ENCODE measurements at regions not wholly inside any gene's neighbourhood (a gene's known extent, or its start where the extent isn't known, plus 50 kb on each side); places are given as distances from the start of the nearest gene placed in this dataset.
"Not testable (repeated sequence)": the region's sequence is repeated elsewhere in the genome, so short reads cannot be mapped to it uniquely, and the experiment has no call there.

DNA sequence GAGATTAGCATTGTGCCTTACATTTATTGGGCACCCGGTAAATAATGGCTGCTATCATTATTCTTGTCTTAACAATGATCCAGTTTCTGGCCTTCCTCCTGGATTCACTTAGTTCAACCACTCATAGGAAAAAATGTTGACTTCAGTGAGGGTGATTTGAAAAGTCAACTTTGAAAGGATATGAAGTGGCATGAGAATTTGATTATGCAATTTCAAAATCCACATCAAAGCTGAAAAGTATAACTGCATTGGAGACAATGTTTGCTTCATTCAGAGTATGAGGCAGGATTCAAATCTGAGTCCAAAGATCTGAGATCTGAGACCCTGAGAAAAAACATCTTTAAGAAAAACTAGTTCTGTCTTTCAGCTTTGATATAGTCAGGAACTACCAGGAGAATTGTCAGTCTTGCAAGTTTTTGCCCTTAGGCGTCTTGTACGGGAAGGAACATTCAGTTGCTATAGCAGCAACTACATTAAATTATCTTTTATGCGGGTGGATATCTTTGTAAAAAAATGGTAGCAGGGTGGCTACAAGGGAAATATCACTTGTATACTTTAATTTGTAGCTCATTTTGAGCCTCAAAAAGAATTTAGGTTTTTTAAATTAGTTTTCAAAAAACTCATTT is 587.5 kb upstream of the LCORL start:
- H3K27ac ChIP-seq (ENCODE audit: low read length), result no peak overlapping the region
- H3K36me3 ChIP-seq (ENCODE audit: control insufficient read depth, insufficient read depth, low read length), result no peaks in the 10 kb centered on the region
- no peaks in the 10 kb centered on the region for H3K4me1 ChIP-seq (ENCODE audit: control insufficient read depth, insufficient read depth, low read length)
- TF ChIP-seq, protein P1, sequence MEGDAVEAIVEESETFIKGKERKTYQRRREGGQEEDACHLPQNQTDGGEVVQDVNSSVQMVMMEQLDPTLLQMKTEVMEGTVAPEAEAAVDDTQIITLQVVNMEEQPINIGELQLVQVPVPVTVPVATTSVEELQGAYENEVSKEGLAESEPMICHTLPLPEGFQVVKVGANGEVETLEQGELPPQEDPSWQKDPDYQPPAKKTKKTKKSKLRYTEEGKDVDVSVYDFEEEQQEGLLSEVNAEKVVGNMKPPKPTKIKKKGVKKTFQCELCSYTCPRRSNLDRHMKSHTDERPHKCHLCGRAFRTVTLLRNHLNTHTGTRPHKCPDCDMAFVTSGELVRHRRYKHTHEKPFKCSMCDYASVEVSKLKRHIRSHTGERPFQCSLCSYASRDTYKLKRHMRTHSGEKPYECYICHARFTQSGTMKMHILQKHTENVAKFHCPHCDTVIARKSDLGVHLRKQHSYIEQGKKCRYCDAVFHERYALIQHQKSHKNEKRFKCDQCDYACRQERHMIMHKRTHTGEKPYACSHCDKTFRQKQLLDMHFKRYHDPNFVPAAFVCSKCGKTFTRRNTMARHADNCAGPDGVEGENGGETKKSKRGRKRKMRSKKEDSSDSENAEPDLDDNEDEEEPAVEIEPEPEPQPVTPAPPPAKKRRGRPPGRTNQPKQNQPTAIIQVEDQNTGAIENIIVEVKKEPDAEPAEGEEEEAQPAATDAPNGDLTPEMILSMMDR (IDR thresholded peaks at IDR 0.05), result no peak
- TF ChIP-seq TCF7L2 (IDR thresholded peaks at IDR 0.05; ENCODE audit: low read depth, low read length) (no peak), POLR2AphosphoS5 (IDR thresholded peaks at IDR 0.05; ENCODE audit: low read depth, low read length) (no peak), SIN3A (IDR thresholded peaks at IDR 0.05; ENCODE audit: borderline replicate concordance, insufficient read depth, low read depth, low read length) (no peak)
- TF ChIP-seq, protein P2, sequence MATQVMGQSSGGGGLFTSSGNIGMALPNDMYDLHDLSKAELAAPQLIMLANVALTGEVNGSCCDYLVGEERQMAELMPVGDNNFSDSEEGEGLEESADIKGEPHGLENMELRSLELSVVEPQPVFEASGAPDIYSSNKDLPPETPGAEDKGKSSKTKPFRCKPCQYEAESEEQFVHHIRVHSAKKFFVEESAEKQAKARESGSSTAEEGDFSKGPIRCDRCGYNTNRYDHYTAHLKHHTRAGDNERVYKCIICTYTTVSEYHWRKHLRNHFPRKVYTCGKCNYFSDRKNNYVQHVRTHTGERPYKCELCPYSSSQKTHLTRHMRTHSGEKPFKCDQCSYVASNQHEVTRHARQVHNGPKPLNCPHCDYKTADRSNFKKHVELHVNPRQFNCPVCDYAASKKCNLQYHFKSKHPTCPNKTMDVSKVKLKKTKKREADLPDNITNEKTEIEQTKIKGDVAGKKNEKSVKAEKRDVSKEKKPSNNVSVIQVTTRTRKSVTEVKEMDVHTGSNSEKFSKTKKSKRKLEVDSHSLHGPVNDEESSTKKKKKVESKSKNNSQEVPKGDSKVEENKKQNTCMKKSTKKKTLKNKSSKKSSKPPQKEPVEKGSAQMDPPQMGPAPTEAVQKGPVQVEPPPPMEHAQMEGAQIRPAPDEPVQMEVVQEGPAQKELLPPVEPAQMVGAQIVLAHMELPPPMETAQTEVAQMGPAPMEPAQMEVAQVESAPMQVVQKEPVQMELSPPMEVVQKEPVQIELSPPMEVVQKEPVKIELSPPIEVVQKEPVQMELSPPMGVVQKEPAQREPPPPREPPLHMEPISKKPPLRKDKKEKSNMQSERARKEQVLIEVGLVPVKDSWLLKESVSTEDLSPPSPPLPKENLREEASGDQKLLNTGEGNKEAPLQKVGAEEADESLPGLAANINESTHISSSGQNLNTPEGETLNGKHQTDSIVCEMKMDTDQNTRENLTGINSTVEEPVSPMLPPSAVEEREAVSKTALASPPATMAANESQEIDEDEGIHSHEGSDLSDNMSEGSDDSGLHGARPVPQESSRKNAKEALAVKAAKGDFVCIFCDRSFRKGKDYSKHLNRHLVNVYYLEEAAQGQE (IDR thresholded peaks at IDR 0.05; ENCODE audit: insufficient read depth in 1 of 2, low read depth in 2 of 2, low read length in 1 of 2), result no peak
- ChIA-PET CTCF (no interaction called here), POLR2A (no interaction called here)
- in situ Hi-C loops (cut with HindIII; ENCODE audit: low pct_unique_long_range_greater_than_20kb, low sequenced_read_pairs), result no loop called here
- intact Hi-C loops (cut with micrococcal nuclease; ENCODE audit: unreplicated experiment), result no loop called here
- no peak overlapping the region for H3K4me3 ChIP-seq (ENCODE audit: low read depth in 2 of 2, low read length in 2 of 2)
- DNase-seq (ENCODE audit: low read depth, low spot score) (no peak), ATAC-seq (no peak)
- H3K27me3 ChIP-seq (ENCODE audit: control insufficient read depth, insufficient read depth, low read length), result no peaks in the 10 kb centered on the region; the same call in 1 of the 2 replicates
- BruUV-seq (replicated peaks), result no TSS peak
- H3K9me3 ChIP-seq (ENCODE audit: control insufficient read depth, insufficient read depth, low read depth, low read length), result no peaks in the 10 kb centered on the region

DNA sequence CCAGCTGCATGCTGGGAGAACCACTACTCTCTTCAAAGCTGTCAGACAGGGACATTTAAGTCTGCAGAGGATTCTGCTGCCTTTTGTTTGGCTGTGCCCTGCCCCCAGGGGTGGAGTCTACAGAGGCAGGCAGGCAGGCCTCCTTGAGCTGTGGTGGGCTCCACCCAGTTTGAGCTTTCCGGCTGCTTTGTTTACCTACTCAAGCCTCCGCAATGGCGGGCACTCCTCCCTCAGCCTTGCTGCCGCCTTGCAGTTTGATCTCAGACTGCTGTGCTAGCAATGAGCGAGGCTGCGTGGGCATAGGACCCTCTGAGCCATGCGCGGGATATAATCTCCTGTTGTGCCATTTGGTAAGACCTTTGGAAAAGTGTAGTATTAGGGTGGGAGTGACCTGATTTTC is 581.1 kb upstream of the LCORL start:
- POLR2A ChIA-PET; BruUV-seq (replicated peaks); H3K4me1 ChIP-seq (ENCODE audit: control insufficient read depth, insufficient read depth, low read length); in situ Hi-C loops (cut with HindIII; ENCODE audit: low pct_unique_long_range_greater_than_20kb, low sequenced_read_pairs); ATAC-seq; intact Hi-C loops (cut with micrococcal nuclease; ENCODE audit: unreplicated experiment); H3K36me3 ChIP-seq (ENCODE audit: control insufficient read depth, insufficient read depth, low read length); H3K27me3 ChIP-seq (ENCODE audit: control insufficient read depth, insufficient read depth, low read length); DNase-seq (ENCODE audit: low read depth, low spot score); CTCF ChIA-PET; H3K9me3 ChIP-seq (ENCODE audit: control insufficient read depth, insufficient read depth, low read depth, low read length); H3K27ac ChIP-seq (ENCODE audit: low read length): not testable (repeated sequence)
- H3K4me3 ChIP-seq (ENCODE audit: low read depth in 2 of 2, low read length in 2 of 2), result peak overlapping the region; percentile 12 to 40; a peak in 3 of 4 replicates

DNA sequence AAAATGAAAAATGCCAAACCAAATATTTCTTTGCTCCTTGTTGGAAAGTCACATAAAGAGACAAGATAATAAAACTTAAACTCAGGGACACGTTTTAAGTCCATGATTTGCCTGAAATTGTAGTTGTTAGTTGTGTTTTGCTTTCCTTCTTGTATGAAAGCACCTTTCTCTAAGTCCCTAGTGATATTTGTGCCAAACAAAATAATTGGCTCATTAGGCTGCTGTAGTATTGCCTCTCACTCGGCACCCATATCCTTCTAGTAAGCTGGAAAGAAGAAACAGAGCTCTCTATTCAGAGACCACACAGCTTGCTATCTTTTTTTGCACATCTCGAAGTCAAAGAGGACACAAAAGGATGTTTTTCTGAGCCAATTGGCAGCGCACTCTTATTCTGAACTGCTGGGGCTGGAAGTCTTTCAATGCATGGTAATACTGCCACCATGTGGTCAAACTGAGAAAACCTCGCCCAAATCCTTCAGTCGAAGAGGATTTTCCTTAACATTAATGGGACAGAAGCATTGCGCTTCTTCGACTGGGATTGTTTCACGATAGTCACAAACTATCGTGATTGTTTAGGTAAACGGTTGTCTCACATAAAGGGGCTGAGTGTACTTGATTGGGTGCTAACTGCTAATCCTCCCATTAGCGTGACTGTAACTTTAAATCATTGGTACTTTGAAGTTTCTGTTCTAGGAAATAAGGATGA is 571.9 kb upstream of the LCORL start:
- Histone ChIP-seq H3K27ac (ENCODE audit: low read length) (no peak overlapping the region), H3K4me3 (ENCODE audit: low read depth in 2 of 2, low read length in 2 of 2) (peak overlapping the region; percentile 9 to 45; a peak in 2 of 4 replicates), H3K4me1 (ENCODE audit: control insufficient read depth, insufficient read depth, low read length) (no peaks in the 10 kb centered on the region), H3K9me3 (ENCODE audit: control insufficient read depth, insufficient read depth, low read depth, low read length) (no peaks in the 10 kb centered on the region), H3K36me3 (ENCODE audit: control insufficient read depth, insufficient read depth, low read length) (no peaks in the 10 kb centered on the region), H3K27me3 (ENCODE audit: control insufficient read depth, insufficient read depth, low read length) (no peaks in the 10 kb centered on the region)
- in situ Hi-C loops (cut with HindIII; ENCODE audit: low pct_unique_long_range_greater_than_20kb, low sequenced_read_pairs) (no loop called here), intact Hi-C loops (cut with micrococcal nuclease; ENCODE audit: unreplicated experiment) (loop anchor here (5.0 to 10.0 kb wide), 3 partner anchors 749 to 1049 kb away; no protein-coding TSS in a partner anchor)
- POLR2A ChIA-PET, result no interaction called here
- TF ChIP-seq, protein P1 (IDR thresholded peaks at IDR 0.05), result peak; percentile 78
- TF ChIP-seq, protein P2 (IDR thresholded peaks at IDR 0.05; ENCODE audit: insufficient read depth in 1 of 2, low read depth in 2 of 2, low read length in 1 of 2), result no peak
- DNase-seq (ENCODE audit: low read depth, low spot score) (peak; percentile 56), ATAC-seq (peak; percentile 73)
- CTCF ChIA-PET, result interaction anchor here (0.6 kb wide), 1 partner anchor 883 kb away, joined by 14 read pairs; no protein-coding TSS in a partner anchor
- no TSS peak for BruUV-seq (replicated peaks)

Measured in Panc1 (cell line).